ENCODE measurements at regions not wholly inside any gene's neighbourhood (a gene's known extent, or its start where the extent isn't known, plus 50 kb on each side); places are given as distances from the start of the nearest gene placed in this dataset.

DNA sequence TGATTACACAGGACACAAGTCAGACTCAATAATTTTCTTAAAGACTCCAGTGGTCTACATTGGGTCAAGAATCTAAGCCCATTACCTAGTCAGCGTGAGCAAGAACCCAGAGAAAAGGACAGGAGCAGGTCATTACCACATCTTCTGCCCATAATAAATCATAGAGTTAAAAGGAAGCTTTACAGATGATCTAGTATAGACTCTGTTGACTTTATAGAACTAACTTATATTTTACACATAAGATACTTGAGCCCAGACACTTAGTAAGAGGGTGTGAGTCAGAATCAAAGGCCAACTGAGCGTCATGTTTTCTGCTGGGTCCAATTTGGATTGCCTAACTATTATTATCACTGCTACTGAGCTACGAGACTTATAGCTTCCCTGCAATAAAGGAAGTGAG lies 206.1 kb upstream of the NPSR1 start:
- H3K27ac ChIP-seq, result no peak overlapping the region
- H3K4me2 ChIP-seq, result no peak overlapping the region
- no peaks in the 10 kb centered on the region for H4K20me1 ChIP-seq
- TF ChIP-seq Cebpa-rat (IDR thresholded peaks at IDR 0.05), result no peak
- H3K9me3 ChIP-seq, result no peaks in the 10 kb centered on the region
- H3K36me3 ChIP-seq, result no peaks in the 10 kb centered on the region
- no peaks in the 10 kb centered on the region for H3K27me3 ChIP-seq
- H3K4me1 ChIP-seq, result no peaks in the 10 kb centered on the region
- H3K9ac ChIP-seq, result no peak overlapping the region
- H3K4me3 ChIP-seq, result no peak overlapping the region

GRCh38 chr7:34452363-34452762 lies 205.7 kb upstream of the NPSR1 start:
- Histone ChIP-seq H3K4me3 (no peak overlapping the region), H3K4me2 (no peak overlapping the region)

DNA sequence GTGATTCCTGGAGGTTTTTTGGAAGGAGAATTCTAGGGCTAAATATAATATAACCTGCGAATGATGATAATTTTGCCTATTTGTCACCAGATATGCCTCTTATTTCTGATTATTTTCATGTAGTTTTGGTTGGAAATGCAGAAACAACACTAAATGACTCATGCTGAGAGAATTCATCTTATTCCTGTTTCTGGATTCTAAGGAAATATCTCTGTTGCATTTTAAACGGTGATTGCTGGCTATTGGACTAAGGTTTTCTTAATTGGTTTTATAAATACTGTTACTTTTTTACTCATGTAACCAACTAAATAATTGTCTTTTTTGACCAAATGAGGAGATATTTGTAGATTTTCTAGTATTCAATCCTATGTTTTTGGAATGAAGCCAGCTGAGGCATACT lies 204.9 kb upstream of the NPSR1 start:
- H3K4me3 ChIP-seq, result no peak overlapping the region
- no peaks in the 10 kb centered on the region for H3K9me3 ChIP-seq
- no peaks in the 10 kb centered on the region for H3K36me3 ChIP-seq
- H4K20me1 ChIP-seq, result no peaks in the 10 kb centered on the region
- H3K27me3 ChIP-seq, result no peaks in the 10 kb centered on the region
- H3K4me1 ChIP-seq, result no peaks in the 10 kb centered on the region
- TF ChIP-seq Cebpa-rat (IDR thresholded peaks at IDR 0.05), result no peak
- H3K27ac ChIP-seq, result no peak overlapping the region
- no peak overlapping the region for H3K4me2 ChIP-seq
- no peak overlapping the region for H3K9ac ChIP-seq

More at GRCh38 chr7:34452363-34452762, 205.7 kb upstream of the NPSR1 start:
- no peak overlapping the region for H3K9ac ChIP-seq
- no peaks in the 10 kb centered on the region for H4K20me1 ChIP-seq
- TF ChIP-seq Cebpa-rat (IDR thresholded peaks at IDR 0.05), result no peak
- no peaks in the 10 kb centered on the region for H3K9me3 ChIP-seq
- H3K4me1 ChIP-seq, result no peaks in the 10 kb centered on the region
- no peak overlapping the region for H3K27ac ChIP-seq
- no peaks in the 10 kb centered on the region for H3K27me3 ChIP-seq
- H3K36me3 ChIP-seq, result no peaks in the 10 kb centered on the region

- H3K9me3 ChIP-seq, result no peaks in the 10 kb centered on the region
- no peak overlapping the region for H3K4me2 ChIP-seq
- no peak overlapping the region for H3K9ac ChIP-seq
- H4K20me1 ChIP-seq, result no peaks in the 10 kb centered on the region
- no peak overlapping the region for H3K27ac ChIP-seq
- TF ChIP-seq Cebpa-rat (IDR thresholded peaks at IDR 0.05), result no peak
- no peaks in the 10 kb centered on the region for H3K36me3 ChIP-seq
- no peak overlapping the region for H3K4me3 ChIP-seq
- H3K4me1 ChIP-seq, result no peaks in the 10 kb centered on the region
- H3K27me3 ChIP-seq, result no peaks in the 10 kb centered on the region
Measured at GRCh38 chr7:34454381-34454780, 203.6 kb upstream of the NPSR1 start.

- H3K4me1 ChIP-seq, result no peaks in the 10 kb centered on the region
- no peaks in the 10 kb centered on the region for H3K27me3 ChIP-seq
- H3K4me3 ChIP-seq, result no peak overlapping the region
- no peak overlapping the region for H3K9ac ChIP-seq
- H3K9me3 ChIP-seq, result no peaks in the 10 kb centered on the region
- TF ChIP-seq Cebpa-rat (IDR thresholded peaks at IDR 0.05), result no peak
- no peaks in the 10 kb centered on the region for H3K36me3 ChIP-seq
- no peaks in the 10 kb centered on the region for H4K20me1 ChIP-seq
- no peak overlapping the region for H3K27ac ChIP-seq
- no peak overlapping the region for H3K4me2 ChIP-seq
Measured at GRCh38 chr7:34457329-34457728, 200.7 kb upstream of the NPSR1 start.

- Histone ChIP-seq H3K4me3 (no peak overlapping the region), H3K27ac (no peak overlapping the region), H4K20me1 (no peaks in the 10 kb centered on the region), H3K9ac (no peak overlapping the region), H3K4me2 (no peak overlapping the region), H3K36me3 (no peaks in the 10 kb centered on the region), H3K4me1 (no peaks in the 10 kb centered on the region), H3K27me3 (no peaks in the 10 kb centered on the region), H3K9me3 (no peaks in the 10 kb centered on the region)
- TF ChIP-seq Cebpa-rat (IDR thresholded peaks at IDR 0.05), result no peak
Measured at GRCh38 chr7:34463830-34464229, 194.2 kb upstream of the NPSR1 start.

DNA sequence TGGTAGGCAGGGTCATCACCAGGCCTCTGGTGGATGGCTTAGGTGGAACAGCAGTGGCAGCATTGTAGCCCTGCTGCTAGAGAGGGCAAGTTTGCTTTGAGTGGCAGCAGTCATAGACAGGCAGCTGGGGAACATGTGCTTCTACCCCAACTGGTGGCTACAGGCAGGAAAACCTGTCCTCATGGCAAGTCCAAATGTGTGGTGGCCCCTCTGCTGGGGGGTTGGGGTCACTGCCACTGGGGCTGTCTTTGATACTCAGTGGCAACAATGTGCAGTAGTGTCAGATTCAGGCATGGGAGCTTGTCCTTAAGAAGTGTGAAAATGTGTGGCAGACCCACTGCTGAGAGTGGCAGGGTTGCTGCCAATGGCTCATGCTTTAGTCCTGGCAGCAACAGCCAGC lies 186.2 kb upstream of the NPSR1 start:
- Histone ChIP-seq H3K4me2 (no peak overlapping the region), H3K4me3 (no peak overlapping the region), H3K27me3 (no peaks in the 10 kb centered on the region), H3K9me3 (peaks cover 15% of the 10 kb centered on the region), H3K27ac (no peak overlapping the region), H3K36me3 (no peaks in the 10 kb centered on the region), H3K4me1 (no peaks in the 10 kb centered on the region), H3K9ac (no peak overlapping the region), H4K20me1 (no peaks in the 10 kb centered on the region)
- TF ChIP-seq Cebpa-rat (IDR thresholded peaks at IDR 0.05), result no peak

DNA sequence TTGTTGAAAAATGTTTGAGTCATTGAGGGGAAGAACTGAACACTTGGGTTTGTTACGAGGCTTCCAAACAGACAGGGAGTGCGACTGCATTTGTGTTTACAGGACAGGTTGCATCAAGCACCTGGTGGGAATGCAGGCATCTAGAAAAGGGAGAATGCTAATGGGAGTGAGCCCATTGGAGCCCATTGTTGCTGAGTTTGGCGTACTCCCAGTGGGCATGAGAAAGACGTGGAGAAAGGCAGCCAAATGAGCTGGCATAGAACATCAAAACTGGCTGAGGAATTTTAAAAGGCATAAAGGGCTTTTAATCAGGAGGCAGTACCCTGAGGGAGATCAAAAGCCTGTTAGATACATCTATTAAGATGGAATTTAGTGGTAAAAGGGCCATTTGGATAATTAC lies 171.6 kb upstream of the NPSR1 start:
- Histone ChIP-seq H3K4me2 (no peak overlapping the region), H3K4me1 (no peaks in the 10 kb centered on the region), H3K27me3 (no peaks in the 10 kb centered on the region), H3K27ac (no peak overlapping the region), H3K36me3 (no peaks in the 10 kb centered on the region), H3K9me3 (no peaks in the 10 kb centered on the region), H3K4me3 (no peak overlapping the region), H3K9ac (no peak overlapping the region), H4K20me1 (no peaks in the 10 kb centered on the region)
- no peak for TF ChIP-seq Cebpa-rat (IDR thresholded peaks at IDR 0.05)

DNA sequence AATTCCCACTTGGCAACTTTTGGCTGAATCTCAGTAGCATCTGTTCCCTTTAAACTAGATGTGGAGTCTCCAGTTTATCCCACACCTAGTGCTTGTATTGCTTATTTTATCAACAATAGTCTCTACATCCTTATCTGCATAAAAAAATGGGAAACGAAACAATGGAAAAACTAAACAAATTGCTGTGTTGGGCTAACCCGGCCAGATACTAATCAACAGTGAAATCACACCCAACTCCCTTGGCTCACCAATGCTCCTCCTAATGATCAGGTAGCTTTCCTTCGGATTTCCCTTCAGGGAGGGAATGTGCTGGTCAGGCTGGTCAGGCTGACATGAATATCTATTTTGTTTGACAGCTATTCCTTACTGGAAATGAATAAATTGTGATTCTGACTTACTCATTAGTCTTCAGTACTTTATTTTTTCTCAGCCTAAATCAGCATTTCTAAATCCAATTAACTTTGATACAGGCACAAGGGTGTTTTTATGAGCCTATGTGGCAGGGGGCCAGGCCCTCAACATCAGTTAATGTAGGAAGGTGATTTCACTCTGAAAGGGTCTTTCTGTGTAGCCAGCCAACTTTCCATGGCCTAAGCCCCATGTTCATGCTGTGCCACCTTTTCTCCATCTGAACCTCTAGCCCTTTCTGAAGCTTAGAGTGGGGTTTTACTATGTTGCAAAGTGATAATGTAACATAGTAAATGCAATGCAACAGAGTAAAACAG lies 170.5 kb upstream of the NPSR1 start:
- H3K4me3 ChIP-seq, result no peak overlapping the region
- no peak overlapping the region for H3K27ac ChIP-seq
- no peak overlapping the region for H3K9ac ChIP-seq
- no peaks in the 10 kb centered on the region for H3K36me3 ChIP-seq
- no peaks in the 10 kb centered on the region for H3K9me3 ChIP-seq
- no peaks in the 10 kb centered on the region for H4K20me1 ChIP-seq
- no peaks in the 10 kb centered on the region for H3K27me3 ChIP-seq
- no peak for TF ChIP-seq Cebpa-rat (IDR thresholded peaks at IDR 0.05)
- no peaks in the 10 kb centered on the region for H3K4me1 ChIP-seq
- H3K4me2 ChIP-seq, result no peak overlapping the region

- Histone ChIP-seq H3K27me3 (no peaks in the 10 kb centered on the region), H4K20me1 (no peaks in the 10 kb centered on the region), H3K4me2 (no peak overlapping the region), H3K27ac (no peak overlapping the region), H3K9ac (no peak overlapping the region), H3K36me3 (no peaks in the 10 kb centered on the region), H3K4me1 (no peaks in the 10 kb centered on the region), H3K9me3 (no peaks in the 10 kb centered on the region), H3K4me3 (no peak overlapping the region)
- TF ChIP-seq Cebpa-rat (IDR thresholded peaks at IDR 0.05), result no peak
Measured at GRCh38 chr7:34488766-34489165, 169.3 kb upstream of the NPSR1 start.

GRCh38 chr7:34491899-34492298 lies 166.1 kb upstream of the NPSR1 start:
- no peak for TF ChIP-seq Cebpa-rat (IDR thresholded peaks at IDR 0.05)
- no peaks in the 10 kb centered on the region for H3K27me3 ChIP-seq

More at GRCh38 chr7:34491899-34492298, 166.1 kb upstream of the NPSR1 start:
- Histone ChIP-seq H3K4me1 (no peaks in the 10 kb centered on the region), H3K9me3 (no peaks in the 10 kb centered on the region), H3K4me3 (no peak overlapping the region), H3K9ac (no peak overlapping the region), H4K20me1 (no peaks in the 10 kb centered on the region), H3K4me2 (no peak overlapping the region), H3K36me3 (no peaks in the 10 kb centered on the region), H3K27ac (no peak overlapping the region)

All from BLaER1 (cell line).